ENCODE measurements at regions not wholly inside any gene's neighbourhood (a gene's known extent, or its start where the extent isn't known, plus 50 kb on each side); places are given as distances from the start of the nearest gene placed in this dataset.

- TF ChIP-seq CTCF (IDR thresholded peaks at IDR 0.05; ENCODE audit: insufficient read depth, low read length) (no peak), POLR2AphosphoS5 (IDR thresholded peaks at IDR 0.05; ENCODE audit: low read depth) (no peak)
These were observed 181.7 kb upstream of the ZNF717 start for GRCh38 chr3:75967071-75967470.

Measured in HL-60 (cell line).